ENCODE measurements at regions not wholly inside any gene's neighbourhood (a gene's known extent, or its start where the extent isn't known, plus 50 kb on each side); places are given as distances from the start of the nearest gene placed in this dataset.

DNA sequence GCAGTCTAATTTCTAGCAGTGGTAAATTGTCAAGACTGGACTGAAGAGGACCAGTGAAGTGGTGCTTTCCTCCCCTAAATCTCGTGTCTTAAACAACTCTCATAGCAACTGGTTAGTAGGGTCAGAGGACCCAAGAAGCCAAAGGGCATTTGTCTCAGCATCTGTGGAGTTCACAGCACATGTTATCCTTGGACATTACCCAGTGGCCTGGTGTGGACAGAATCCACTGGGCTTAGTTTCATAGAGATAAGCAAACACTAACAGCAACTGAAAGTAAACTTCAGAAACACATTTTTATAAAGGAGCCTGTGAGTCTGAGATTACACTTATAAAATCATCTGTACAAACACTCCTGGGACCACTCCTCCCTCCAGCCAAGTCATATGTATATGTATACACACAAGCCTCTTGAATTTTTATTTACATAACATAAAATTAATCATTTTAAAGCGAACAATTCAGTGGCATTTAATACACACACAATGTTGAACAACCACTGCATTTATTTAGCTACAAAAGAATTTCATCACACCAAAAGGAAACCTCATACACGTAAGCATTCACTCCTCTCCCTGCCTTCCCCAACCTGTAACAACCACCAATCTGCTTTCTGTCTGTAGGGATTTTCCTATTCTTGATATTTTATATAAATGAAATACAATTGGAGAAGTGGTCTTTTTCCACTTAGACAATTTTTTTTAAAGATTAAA lies 457.8 kb downstream of the RASEF start:
- no peaks in the 10 kb centered on the region for H3K36me3 Mint-ChIP-seq (ENCODE audit: insufficient read depth in 2 of 2)
- no peak for ATAC-seq (replicated peaks in 1 of 2)
- H3K9me3 Mint-ChIP-seq: peaks cover 0 to 2% of the 10 kb centered on the region in 2 donors
- H3K27me3 Mint-ChIP-seq (ENCODE audit: low read depth): no peaks in the 10 kb centered on the region
- H3K4me3 Mint-ChIP-seq: no peak overlapping the region
- DNase-seq: no peak
- H3K27ac Mint-ChIP-seq: no peak overlapping the region
- H3K4me1 Mint-ChIP-seq (ENCODE audit: low read depth): no peaks in the 10 kb centered on the region

GRCh38 chr9:82605657-82606031 lies 457.3 kb downstream of the RASEF start:
- Mint-ChIP-seq H3K4me3 (no peak overlapping the region), H3K36me3 (ENCODE audit: insufficient read depth in 2 of 2) (no peaks in the 10 kb centered on the region), H3K27ac (no peak overlapping the region), H3K27me3 (ENCODE audit: low read depth) (no peaks in the 10 kb centered on the region), H3K9me3 (peaks cover 0 to 2% of the 10 kb centered on the region in 2 donors), H3K4me1 (ENCODE audit: low read depth) (no peaks in the 10 kb centered on the region)
- DNase-seq: no peak
- no peak for ATAC-seq (replicated peaks in 1 of 2)

DNA sequence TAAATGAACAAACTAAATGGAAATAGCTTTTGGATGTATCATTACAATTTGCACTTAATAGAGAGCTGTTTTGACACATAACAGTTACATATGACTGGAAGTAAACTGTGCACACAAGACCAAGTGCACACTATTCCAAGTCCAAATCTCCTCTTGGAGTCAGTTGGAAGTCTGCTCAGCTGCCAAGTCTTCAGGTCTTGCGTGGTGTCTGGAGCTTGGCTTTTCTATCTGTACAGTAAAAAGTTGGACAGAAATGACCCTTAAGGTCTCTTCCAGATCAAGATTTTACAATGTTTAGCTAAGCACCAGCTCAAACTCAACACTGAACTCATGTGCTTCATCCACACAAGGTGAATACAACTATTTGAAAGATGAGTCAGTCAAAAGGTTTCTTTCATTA lies 456.9 kb downstream of the RASEF start:
- Mint-ChIP-seq H3K9me3 (peaks cover 0 to 2% of the 10 kb centered on the region in 2 donors), H3K4me1 (ENCODE audit: low read depth) (no peaks in the 10 kb centered on the region), H3K27ac (no peak overlapping the region), H3K36me3 (ENCODE audit: insufficient read depth in 2 of 2) (no peaks in the 10 kb centered on the region), H3K27me3 (ENCODE audit: low read depth) (no peaks in the 10 kb centered on the region), H3K4me3 (no peak overlapping the region)
- ATAC-seq (replicated peaks in 1 of 2) (no peak), DNase-seq (no peak)

- Mint-ChIP-seq H3K4me3 (no peak overlapping the region), H3K4me1 (ENCODE audit: low read depth) (no peaks in the 10 kb centered on the region), H3K27me3 (ENCODE audit: low read depth) (no peaks in the 10 kb centered on the region), H3K36me3 (ENCODE audit: insufficient read depth in 2 of 2) (no peaks in the 10 kb centered on the region), H3K9me3 (peaks cover 0 to 2% of the 10 kb centered on the region in 2 donors), H3K27ac (no peak overlapping the region)
- DNase-seq (peak in 1 of 2 donors; percentile 1), ATAC-seq (replicated peaks in 1 of 2) (no peak)
These were observed 456.2 kb downstream of the RASEF start for GRCh38 chr9:82606492-82607382.

- DNase-seq (no peak), ATAC-seq (replicated peaks in 1 of 2) (no peak)
- Mint-ChIP-seq H3K27ac (no peak overlapping the region), H3K27me3 (ENCODE audit: low read depth) (no peaks in the 10 kb centered on the region), H3K4me1 (ENCODE audit: low read depth) (no peaks in the 10 kb centered on the region), H3K9me3 (peaks cover 0 to 2% of the 10 kb centered on the region in 2 donors), H3K4me3 (no peak overlapping the region), H3K36me3 (ENCODE audit: insufficient read depth in 2 of 2) (no peaks in the 10 kb centered on the region)
These were observed 454.5 kb downstream of the RASEF start for GRCh38 chr9:82608487-82608886.

DNA sequence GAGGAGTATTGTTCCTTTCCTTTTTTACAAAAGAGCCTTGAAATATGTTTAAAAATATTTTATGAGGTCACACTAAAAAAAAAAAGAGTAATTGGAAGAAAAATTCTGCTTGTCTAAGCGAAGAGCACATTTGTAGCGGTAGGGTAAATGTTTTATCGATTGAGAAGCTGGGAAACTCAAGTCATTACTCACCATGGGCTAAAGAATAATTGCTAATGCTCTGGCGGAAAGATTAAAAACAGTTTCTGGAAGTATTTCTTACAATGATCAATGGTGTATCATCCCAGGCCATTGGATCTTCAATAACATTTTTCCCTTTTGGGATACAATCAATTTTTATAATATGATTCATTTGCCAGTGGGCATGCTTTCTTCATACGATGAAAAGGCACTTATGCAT lies 450.0 kb downstream of the RASEF start:
- Mint-ChIP-seq H3K4me1 (ENCODE audit: low read depth) (no peaks in the 10 kb centered on the region), H3K27me3 (ENCODE audit: low read depth) (no peaks in the 10 kb centered on the region), H3K36me3 (ENCODE audit: insufficient read depth in 2 of 2) (no peaks in the 10 kb centered on the region), H3K27ac (no peak overlapping the region), H3K4me3 (no peak overlapping the region), H3K9me3 (peaks cover 2 to 5% of the 10 kb centered on the region in 2 donors)
- DNase-seq: no peak
- ATAC-seq (replicated peaks in 1 of 2): no peak

DNA sequence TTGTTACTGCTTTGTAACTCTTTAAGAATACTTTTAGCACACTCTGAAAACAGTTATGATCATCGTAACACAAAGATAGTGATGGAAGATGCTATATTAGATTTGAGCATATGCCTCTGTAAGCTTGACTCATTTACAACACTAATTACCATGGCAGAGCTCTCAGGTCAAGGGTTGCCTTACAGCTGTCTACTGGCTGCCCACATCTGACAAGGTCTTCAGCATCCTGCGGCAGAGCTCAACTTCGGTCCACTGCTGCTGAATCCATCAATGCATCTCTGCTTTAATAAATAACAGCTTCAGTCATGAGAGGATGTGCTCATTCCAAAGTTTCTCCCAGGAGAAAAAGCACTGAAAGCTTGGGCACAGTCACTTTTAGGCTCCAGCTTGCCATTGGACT lies 449.4 kb downstream of the RASEF start:
- Mint-ChIP-seq H3K4me3 (no peak overlapping the region), H3K36me3 (ENCODE audit: insufficient read depth in 2 of 2) (no peaks in the 10 kb centered on the region), H3K9me3 (peaks cover 2 to 5% of the 10 kb centered on the region in 2 donors), H3K27me3 (ENCODE audit: low read depth) (no peaks in the 10 kb centered on the region), H3K4me1 (ENCODE audit: low read depth) (no peaks in the 10 kb centered on the region), H3K27ac (no peak overlapping the region)
- ATAC-seq (replicated peaks in 1 of 2): no peak
- DNase-seq: no peak

DNA sequence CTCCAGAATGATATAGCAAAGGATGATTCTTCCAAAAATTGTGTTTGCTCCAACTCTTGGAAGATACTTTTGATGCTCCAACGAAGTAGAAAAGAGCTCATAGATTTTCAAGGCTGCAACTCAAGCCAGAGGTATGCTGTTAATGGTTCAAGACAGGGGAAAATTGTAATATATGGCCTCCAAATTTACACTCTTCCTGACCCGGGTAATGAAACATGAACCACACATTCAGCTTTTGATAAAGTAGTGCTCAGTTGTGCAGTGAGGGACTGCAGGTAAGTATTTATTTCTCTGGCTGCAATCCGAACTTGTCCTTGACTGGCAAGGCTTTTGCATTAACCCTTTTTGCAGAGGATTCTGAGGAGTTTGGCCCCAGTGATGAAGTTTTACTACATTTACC lies 446.4 kb downstream of the RASEF start:
- no peaks in the 10 kb centered on the region for H3K4me1 Mint-ChIP-seq (ENCODE audit: low read depth)
- no peak for ATAC-seq (replicated peaks in 1 of 2)
- H3K27me3 Mint-ChIP-seq (ENCODE audit: low read depth): no peaks in the 10 kb centered on the region
- H3K27ac Mint-ChIP-seq: no peak overlapping the region
- no peak for DNase-seq
- H3K9me3 Mint-ChIP-seq: peaks cover 5 to 7% of the 10 kb centered on the region in 2 donors
- H3K4me3 Mint-ChIP-seq: no peak overlapping the region
- H3K36me3 Mint-ChIP-seq (ENCODE audit: insufficient read depth in 2 of 2): peaks cover 0 to 2% of the 10 kb centered on the region in 2 donors

- Mint-ChIP-seq H3K36me3 (ENCODE audit: insufficient read depth in 2 of 2) (peaks cover 0 to 2% of the 10 kb centered on the region in 2 donors), H3K27me3 (ENCODE audit: low read depth) (no peaks in the 10 kb centered on the region), H3K4me1 (ENCODE audit: low read depth) (no peaks in the 10 kb centered on the region), H3K27ac (no peak overlapping the region), H3K9me3 (peaks cover 5 to 7% of the 10 kb centered on the region in 2 donors), H3K4me3 (no peak overlapping the region)
- ATAC-seq (replicated peaks in 1 of 2) (no peak), DNase-seq (no peak)
These were observed 441.5 kb downstream of the RASEF start for GRCh38 chr9:82621447-82621846.

DNA sequence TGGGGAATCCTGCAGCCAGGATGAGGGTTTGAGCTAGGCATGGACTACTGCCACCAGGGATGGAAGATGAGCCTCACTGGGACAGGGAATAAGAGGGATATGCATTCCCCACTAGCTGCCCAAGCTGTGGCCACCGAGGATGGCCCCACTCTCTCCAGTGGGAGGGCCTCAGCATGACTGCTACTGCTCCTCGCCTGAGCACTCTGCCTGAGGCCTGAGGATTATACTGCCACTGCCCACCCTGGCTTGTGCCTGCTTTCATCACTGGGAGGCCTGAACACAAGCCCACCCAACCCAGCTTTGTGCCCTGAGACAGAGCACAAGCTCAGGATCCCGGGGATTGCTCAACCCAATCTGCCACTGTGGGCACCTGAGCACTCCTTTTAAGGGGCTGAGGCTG lies 425.6 kb downstream of the RASEF start:
- H3K27me3 Mint-ChIP-seq (ENCODE audit: low read depth): no peaks in the 10 kb centered on the region
- ATAC-seq (replicated peaks in 1 of 2): no peak

GRCh38 chr9:82645600-82645999 lies 417.3 kb downstream of the RASEF start:
- H3K27me3 Mint-ChIP-seq (ENCODE audit: low read depth): no peaks in the 10 kb centered on the region
- peaks cover 3 to 4% of the 10 kb centered on the region in 2 donors for H3K9me3 Mint-ChIP-seq
- no peak for DNase-seq
- H3K36me3 Mint-ChIP-seq (ENCODE audit: insufficient read depth in 2 of 2): no peaks in the 10 kb centered on the region
- no peaks in the 10 kb centered on the region for H3K4me1 Mint-ChIP-seq (ENCODE audit: low read depth)
- no peak for ATAC-seq (replicated peaks in 1 of 2)
- H3K27ac Mint-ChIP-seq: no peak overlapping the region
- H3K4me3 Mint-ChIP-seq: no peak overlapping the region

More for the DNA sequence above, 425.6 kb downstream of the RASEF start:
- no peak for DNase-seq
- Mint-ChIP-seq H3K36me3 (ENCODE audit: insufficient read depth in 2 of 2) (no peaks in the 10 kb centered on the region), H3K4me1 (ENCODE audit: low read depth) (no peaks in the 10 kb centered on the region), H3K9me3 (peaks cover 6 to 21% of the 10 kb centered on the region in 2 donors), H3K4me3 (no peak overlapping the region), H3K27ac (no peak overlapping the region)

DNA sequence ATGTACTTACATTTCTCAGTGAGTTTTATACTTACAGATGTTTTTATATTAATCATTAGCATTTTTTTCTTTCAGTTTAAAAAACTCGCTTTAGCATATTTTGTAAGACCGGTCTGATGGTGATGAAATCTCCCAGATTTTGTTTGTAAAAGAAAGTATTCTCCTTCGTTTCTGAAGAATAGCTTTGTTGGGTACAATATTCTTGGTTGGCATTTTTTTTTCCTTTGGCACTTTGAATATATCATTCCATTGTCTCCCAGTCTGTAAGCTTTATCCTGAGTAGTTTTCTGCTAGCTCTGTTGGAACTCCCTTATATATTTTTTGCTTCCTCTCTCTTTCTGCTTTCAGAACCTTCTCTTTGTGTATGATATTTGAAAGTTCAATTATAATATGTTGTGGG lies 412.6 kb downstream of the RASEF start:
- Mint-ChIP-seq H3K9me3 (peaks cover 1 to 2% of the 10 kb centered on the region in 2 donors), H3K36me3 (ENCODE audit: insufficient read depth in 2 of 2) (peaks cover 2 to 5% of the 10 kb centered on the region in 2 donors), H3K27ac (no peak overlapping the region), H3K4me1 (ENCODE audit: low read depth) (no peaks in the 10 kb centered on the region), H3K4me3 (no peak overlapping the region), H3K27me3 (ENCODE audit: low read depth) (no peaks in the 10 kb centered on the region)
- ATAC-seq (replicated peaks in 1 of 2) (no peak), DNase-seq (no peak)

DNA sequence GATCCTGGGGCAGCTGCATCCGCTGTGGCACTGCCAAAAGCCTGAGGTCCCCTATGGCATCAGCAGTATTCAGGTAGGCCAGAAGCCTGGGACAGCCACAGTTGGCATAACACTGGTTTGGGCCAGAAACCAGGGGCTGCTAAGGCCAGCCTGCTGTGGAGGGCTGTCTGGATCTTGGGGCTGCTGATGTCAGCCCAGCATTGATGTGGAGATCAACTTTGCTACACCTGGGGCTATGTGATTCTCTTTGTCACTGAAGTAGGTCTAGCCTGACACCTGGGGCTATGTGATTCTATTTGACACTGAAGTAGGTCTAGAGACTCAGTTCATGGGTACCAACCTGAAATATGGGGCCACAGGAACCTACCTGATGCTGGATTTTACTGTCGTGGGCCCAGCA lies 411.5 kb downstream of the RASEF start:
- no peak for ATAC-seq (replicated peaks in 1 of 2)
- Mint-ChIP-seq H3K9me3 (peaks cover 1 to 2% of the 10 kb centered on the region in 2 donors), H3K27me3 (ENCODE audit: low read depth) (no peaks in the 10 kb centered on the region), H3K4me3 (no peak overlapping the region), H3K27ac (no peak overlapping the region), H3K36me3 (ENCODE audit: insufficient read depth in 2 of 2) (peaks cover 2 to 5% of the 10 kb centered on the region in 2 donors), H3K4me1 (ENCODE audit: low read depth) (no peaks in the 10 kb centered on the region)
- DNase-seq: no peak
